ENCODE measurements at regions not wholly inside any gene's neighbourhood (a gene's known extent, or its start where the extent isn't known, plus 50 kb on each side); places are given as distances from the start of the nearest gene placed in this dataset.

DNA sequence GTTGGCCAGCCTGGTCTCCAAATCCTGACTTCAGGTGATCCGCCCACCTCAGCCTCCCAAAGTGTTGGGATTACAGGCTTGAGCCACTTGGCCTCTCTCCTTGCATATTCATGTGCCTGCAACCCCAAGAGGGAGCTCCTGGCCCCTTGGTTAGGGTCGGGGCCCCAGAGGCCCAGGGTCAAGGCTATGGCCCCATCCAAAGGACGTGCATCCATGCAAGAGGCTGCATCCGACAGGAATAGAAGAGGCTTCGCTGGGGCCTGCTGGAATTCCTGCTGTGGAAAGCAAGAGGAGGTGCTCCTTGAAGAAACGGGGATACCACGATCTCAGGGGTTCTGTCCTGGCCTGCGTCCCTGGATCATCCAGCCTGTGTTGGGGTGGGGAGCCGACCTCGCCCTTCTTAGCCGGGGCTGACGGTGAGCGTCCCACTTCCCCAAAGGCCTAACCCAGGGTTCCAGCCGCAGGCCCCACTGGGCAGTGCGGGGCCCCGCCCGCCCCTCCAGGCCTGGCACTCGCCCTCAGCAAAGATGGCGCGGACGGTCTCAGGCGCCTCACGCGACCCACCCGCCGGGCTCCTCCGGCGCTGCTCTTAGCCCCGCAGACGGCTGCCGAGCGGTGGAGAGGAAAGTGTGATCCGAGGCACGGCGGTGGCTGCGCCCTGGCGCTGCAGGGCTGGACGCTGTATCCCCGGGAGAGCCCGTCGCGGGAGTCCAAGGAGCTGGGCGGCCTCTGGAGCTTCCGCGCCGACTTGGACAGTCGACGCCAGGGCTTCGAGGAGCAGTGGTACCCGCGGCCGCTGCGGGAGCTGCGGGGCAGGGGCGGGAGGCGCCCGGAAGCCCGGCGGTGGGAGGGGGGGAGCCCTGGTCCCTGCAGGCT, 54.7 kb downstream of the ZNF727 start:
- peaks cover 18% of the 10 kb centered on the region for H3K9me3 Mint-ChIP-seq
- H3K4me3 Mint-ChIP-seq, result no peak overlapping the region
- TF ChIP-seq, protein P1, sequence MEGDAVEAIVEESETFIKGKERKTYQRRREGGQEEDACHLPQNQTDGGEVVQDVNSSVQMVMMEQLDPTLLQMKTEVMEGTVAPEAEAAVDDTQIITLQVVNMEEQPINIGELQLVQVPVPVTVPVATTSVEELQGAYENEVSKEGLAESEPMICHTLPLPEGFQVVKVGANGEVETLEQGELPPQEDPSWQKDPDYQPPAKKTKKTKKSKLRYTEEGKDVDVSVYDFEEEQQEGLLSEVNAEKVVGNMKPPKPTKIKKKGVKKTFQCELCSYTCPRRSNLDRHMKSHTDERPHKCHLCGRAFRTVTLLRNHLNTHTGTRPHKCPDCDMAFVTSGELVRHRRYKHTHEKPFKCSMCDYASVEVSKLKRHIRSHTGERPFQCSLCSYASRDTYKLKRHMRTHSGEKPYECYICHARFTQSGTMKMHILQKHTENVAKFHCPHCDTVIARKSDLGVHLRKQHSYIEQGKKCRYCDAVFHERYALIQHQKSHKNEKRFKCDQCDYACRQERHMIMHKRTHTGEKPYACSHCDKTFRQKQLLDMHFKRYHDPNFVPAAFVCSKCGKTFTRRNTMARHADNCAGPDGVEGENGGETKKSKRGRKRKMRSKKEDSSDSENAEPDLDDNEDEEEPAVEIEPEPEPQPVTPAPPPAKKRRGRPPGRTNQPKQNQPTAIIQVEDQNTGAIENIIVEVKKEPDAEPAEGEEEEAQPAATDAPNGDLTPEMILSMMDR (IDR thresholded peaks at IDR 0.05; ENCODE audit: unreplicated experiment in 3 of 3), result no peak
- H3K27ac Mint-ChIP-seq, result no peak overlapping the region
- H3K36me3 Mint-ChIP-seq (ENCODE audit: low read depth), result no peaks in the 10 kb centered on the region
- H3K4me1 Mint-ChIP-seq, result no peaks in the 10 kb centered on the region
- no peaks in the 10 kb centered on the region for H3K27me3 Mint-ChIP-seq (ENCODE audit: low read depth)

DNA sequence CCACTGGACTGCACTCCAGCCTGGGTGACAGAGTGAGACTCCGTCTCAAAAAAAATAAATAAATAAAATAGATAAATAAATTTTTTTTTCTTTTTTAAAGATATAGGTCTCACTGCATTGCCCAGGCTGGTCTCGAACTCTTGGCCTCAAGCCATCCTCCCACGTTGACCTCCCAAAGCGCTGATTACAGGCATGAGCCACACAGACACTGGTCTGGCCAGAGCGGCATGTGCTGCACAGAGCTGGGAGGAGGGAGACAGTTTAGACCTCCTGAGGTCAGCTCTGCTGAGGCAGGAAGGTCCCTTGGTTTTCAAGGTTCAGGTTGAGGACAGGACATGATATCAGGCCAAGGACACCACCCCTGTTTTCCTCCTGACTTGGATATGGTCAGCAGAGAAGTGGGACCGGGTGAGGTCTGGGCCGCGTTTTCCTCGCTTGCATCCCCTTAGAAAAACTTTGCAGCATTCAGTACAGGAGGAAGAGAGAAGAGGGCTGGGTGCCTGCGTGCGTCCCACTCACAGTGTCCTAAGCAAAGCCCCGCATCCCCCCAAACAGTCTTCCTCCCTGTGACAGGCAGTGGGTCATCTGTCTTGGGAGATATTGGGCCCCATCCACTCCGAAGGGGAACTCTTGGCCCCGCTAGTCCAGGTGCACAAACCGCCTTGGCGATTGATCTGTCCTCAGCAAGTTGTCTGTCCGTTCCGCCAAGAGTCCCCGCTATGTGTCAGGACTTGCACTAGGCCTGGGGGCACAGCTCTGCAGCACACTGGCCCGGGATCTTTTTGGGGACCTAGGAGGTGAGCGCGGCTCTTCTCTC, 56.1 kb downstream of the ZNF727 start:
- Mint-ChIP-seq H3K36me3 (ENCODE audit: low read depth) (no peaks in the 10 kb centered on the region), H3K4me3 (no peak overlapping the region), H3K9me3 (peaks cover 17% of the 10 kb centered on the region), H3K4me1 (no peaks in the 10 kb centered on the region), H3K27me3 (ENCODE audit: low read depth) (no peaks in the 10 kb centered on the region), H3K27ac (no peak overlapping the region)
- TF ChIP-seq, protein P1 (IDR thresholded peaks at IDR 0.05; ENCODE audit: unreplicated experiment in 3 of 3), result no peak

DNA sequence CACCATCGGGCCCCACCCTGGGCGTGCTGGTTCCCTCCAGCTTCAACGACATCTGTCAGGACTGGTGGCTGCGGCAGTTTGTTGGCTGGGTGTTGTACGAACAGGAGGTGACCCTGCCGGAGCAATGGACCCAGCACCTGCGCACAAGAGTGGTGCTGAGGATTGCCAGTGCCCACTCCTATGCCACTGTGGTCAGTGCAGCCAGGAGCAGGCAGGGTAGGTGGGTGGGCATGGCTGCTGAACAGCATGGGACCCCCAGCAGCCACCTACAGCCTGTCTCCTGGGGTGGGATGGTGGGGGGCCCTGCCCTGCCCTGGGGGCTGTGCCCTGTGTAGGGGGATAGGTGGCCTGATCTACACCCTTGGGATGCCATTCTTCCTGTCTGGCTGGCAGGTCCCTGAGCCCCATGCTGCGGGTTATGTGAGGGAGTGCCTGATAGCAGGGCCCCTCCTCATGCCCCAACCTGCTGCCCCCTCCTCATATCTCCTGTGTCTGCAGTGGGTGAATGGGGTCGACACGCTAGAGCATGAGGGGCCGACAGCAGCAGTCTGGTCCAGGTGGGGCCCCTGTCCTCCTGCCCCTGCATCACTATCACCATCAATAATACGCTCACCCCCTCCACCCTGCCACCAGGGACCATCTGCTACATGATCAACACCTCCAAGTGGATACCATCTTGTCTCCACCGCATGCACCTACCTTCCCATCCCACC, 56.9 kb downstream of the ZNF727 start:
- H3K4me3 Mint-ChIP-seq, result no peak overlapping the region
- TF ChIP-seq, protein P1 (IDR thresholded peaks at IDR 0.05; ENCODE audit: unreplicated experiment in 3 of 3), result no peak
- H3K27ac Mint-ChIP-seq, result no peak overlapping the region
- no peaks in the 10 kb centered on the region for H3K36me3 Mint-ChIP-seq (ENCODE audit: low read depth)
- no peaks in the 10 kb centered on the region for H3K4me1 Mint-ChIP-seq
- no peaks in the 10 kb centered on the region for H3K27me3 Mint-ChIP-seq (ENCODE audit: low read depth)
- peaks cover 15% of the 10 kb centered on the region for H3K9me3 Mint-ChIP-seq

DNA sequence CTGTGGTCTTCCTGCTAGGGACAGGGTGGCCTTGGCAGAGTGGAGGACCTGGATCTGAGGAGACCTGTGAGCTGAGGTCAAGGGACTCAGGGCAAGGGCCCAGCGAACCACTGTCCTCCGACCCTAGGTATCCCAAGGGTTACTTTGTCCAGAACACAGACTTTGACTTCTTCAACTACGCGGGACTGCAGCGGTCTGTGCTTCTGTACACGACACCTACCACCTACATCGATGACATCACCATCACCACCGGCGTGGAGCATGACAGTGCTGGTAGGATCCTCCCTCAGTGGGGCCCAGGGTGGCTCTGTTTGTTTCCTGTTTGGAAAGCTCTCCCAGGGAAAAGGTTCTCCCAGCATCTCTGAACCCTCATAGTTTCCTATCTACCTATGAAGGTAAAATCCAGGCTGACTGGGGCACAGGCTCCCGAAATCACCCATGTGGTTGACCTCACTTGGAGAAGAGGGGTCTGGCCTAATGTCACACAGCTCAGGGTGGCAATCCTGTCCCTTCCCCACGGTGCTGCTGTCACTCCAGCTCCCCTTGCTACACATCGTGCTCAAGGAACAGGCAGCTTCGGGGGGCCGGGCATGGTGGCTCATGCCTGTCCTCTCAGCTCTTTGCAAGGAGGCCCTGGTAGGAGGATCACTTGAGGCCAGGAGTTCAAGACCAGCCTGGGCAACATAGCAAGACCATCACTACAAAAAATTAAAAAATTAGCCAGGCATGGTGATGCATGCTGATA, 57.6 kb downstream of the ZNF727 start:
- H3K27ac Mint-ChIP-seq, result no peak overlapping the region
- TF ChIP-seq, protein P1 (IDR thresholded peaks at IDR 0.05; ENCODE audit: unreplicated experiment in 3 of 3), result no peak
- no peaks in the 10 kb centered on the region for H3K27me3 Mint-ChIP-seq (ENCODE audit: low read depth)

DNA sequence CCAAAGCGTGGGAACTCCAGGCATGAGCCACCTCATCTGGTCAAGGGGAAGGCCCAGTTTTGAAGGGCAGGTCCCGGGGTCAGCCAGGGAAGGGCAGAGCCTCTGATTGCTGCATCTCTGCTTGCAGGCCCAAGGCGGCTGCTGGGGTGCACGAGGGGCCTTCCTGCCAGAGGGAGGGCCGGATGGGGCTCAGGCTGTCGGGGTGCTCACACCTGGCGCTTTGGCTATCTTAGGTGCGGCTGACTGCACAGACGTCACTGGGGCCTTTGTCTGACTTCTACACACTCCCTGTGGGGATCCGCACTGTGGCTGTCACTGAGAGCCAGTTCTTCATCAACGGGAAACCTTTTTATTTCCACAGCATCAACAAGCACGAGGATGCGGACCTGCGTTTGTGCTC, 68.7 kb downstream of the ZNF727 start:
- peaks cover 27% of the 10 kb centered on the region for H3K9me3 Mint-ChIP-seq
- no peaks in the 10 kb centered on the region for H3K36me3 Mint-ChIP-seq (ENCODE audit: low read depth)
- TF ChIP-seq, protein P1 (IDR thresholded peaks at IDR 0.05; ENCODE audit: unreplicated experiment in 3 of 3), result no peak
- no peak overlapping the region for H3K27ac Mint-ChIP-seq
- H3K27me3 Mint-ChIP-seq (ENCODE audit: low read depth), result no peaks in the 10 kb centered on the region
- no peak overlapping the region for H3K4me3 Mint-ChIP-seq
- H3K4me1 Mint-ChIP-seq, result no peaks in the 10 kb centered on the region

More for the DNA sequence above, 57.6 kb downstream of the ZNF727 start:
- Mint-ChIP-seq H3K36me3 (ENCODE audit: low read depth) (no peaks in the 10 kb centered on the region), H3K9me3 (peaks cover 14% of the 10 kb centered on the region), H3K4me1 (no peaks in the 10 kb centered on the region), H3K4me3 (no peak overlapping the region)
